Smooth muscle cell (in vitro differentiated cells): ENCODE measurements at regions not wholly inside any gene's neighbourhood (a gene's known extent, or its start where the extent isn't known, plus 50 kb on each side); places are given as distances from the start of the nearest gene placed in this dataset.

ENCODE experiments used
- DNase-seq: peaks from one replicate; lab custom pipeline; 2025; ENCODE audit not compliant: unreplicated experiment; lab: John Stamatoyannopoulos, UW
- H2AFZ ChIP-seq: fragments of 200-600 bp; sonication (generic); 2 replicates; pipeline ENCODE4 v1.6.0; 2016; ENCODE audit warnings: antibody characterized with exemption, low read depth, mild to moderate bottlenecking
- H3F3A ChIP-seq: fragments of 200-600 bp; sonication (generic); 2 replicates; pipeline ENCODE4 v1.6.0; 2017; ENCODE audit warnings: antibody characterized with exemption, low read depth
- H3K27ac ChIP-seq: fragments of 200-600 bp; sonication (generic); 2 replicates; pipeline ENCODE4 v1.5.1; 2016; ENCODE audit warnings: low read depth, mild to moderate bottlenecking
- H3K27me3 ChIP-seq: fragments of 200-600 bp; sonication (generic); 2 replicates; pipeline ENCODE4 v1.6.1; 2016; ENCODE audit warnings: low read depth, mild to moderate bottlenecking
- H3K36me3 ChIP-seq: fragments of 200-600 bp; sonication (generic); 2 replicates; pipeline ENCODE4 v1.5.1; 2016; ENCODE audit warnings: low read depth
- H3K4me1 ChIP-seq: fragments of 200-600 bp; sonication (generic); 2 replicates; pipeline ENCODE4 v1.5.1; 2016; ENCODE audit warnings: low read depth
- H3K4me2 ChIP-seq: fragments of 200-600 bp; sonication (generic); 2 replicates; pipeline ENCODE4 v1.6.0; 2016; ENCODE audit warnings: mild to moderate bottlenecking
- H3K4me3 ChIP-seq: fragments of 200-600 bp; sonication (generic); 2 replicates; pipeline ENCODE4 v1.5.1; 2016; ENCODE audit warnings: mild to moderate bottlenecking
- H3K79me2 ChIP-seq: fragments of 200-600 bp; sonication (generic); 2 replicates; pipeline ENCODE4 v1.6.0; 2016; ENCODE audit warnings: low read depth, mild to moderate bottlenecking
- H3K9ac ChIP-seq: fragments of 200-600 bp; sonication (generic); 2 replicates; pipeline ENCODE4 v1.6.0; 2016; ENCODE audit warnings: low read depth
- H3K9me3 ChIP-seq: fragments of 200-600 bp; sonication (generic); replicated peaks from 2 replicates; pipeline ENCODE4 v1.5.1; 2016; ENCODE audit warnings: low read depth
- H4K20me1 ChIP-seq: fragments of 200-600 bp; sonication (generic); 2 replicates; pipeline ENCODE4 v1.6.0; 2016; ENCODE audit warnings: low read depth
- CTCF ChIP-seq: fragments of 200-600 bp; sonication (generic); IDR thresholded peaks from 2 replicates; pipeline ENCODE4 v1.5.1; 2017; ENCODE audit warnings: borderline replicate concordance, mild to moderate bottlenecking, antibody characterized with exemption; ENCODE audit not compliant: insufficient read depth, poor library complexity, severe bottlenecking
- WGBS: methylation state at CpG from one replicate; pipeline ENCODE4 v1.1.7; 2016; ENCODE audit warnings: low lambda C conversion rate; 5-methylcytosine and 5-hydroxymethylcytosine counted together

- WGBS = 83% methylated on average over 2 of the region's 2 CpGs
- Histone ChIP-seq H3K27ac (no peak overlapping the region), H3K9me3 (no peaks in the 10 kb centered on the region), H3K79me2 (no peaks in the 10 kb centered on the region), H3K4me3 (no peak overlapping the region), H3K9ac (no peak overlapping the region), H3K4me2 (no peak overlapping the region), H3F3A (no peaks in the 10 kb centered on the region), H2AFZ (no peak overlapping the region), H3K4me1 (no peaks in the 10 kb centered on the region), H4K20me1 (no peaks in the 10 kb centered on the region), H3K36me3 (no peaks in the 10 kb centered on the region), H3K27me3 (peaks cover 35% of the 10 kb centered on the region)
- TF ChIP-seq CTCF = no peak
- no peak for DNase-seq
Measured at GRCh38 chr18:26667046-26667445, 118.7 kb upstream of the KCTD1 start.

DNA sequence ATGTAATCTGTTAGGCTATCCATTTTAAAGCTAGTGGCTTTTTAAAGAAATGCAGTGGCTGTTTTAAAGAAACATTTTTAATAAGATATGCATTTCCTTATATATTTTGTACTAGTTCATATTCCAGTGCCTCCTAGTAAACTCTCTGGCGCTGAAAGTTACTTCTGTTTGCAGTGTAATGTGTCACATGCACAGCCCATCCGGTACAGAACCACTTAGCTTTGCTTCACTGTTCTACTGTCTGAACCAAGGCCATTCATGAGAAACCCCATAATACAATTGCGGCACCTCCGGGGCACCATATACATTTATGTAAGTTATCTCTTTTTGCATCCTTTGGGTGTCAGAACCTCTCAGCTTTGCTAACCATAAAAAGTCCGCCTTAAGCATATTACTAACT lies 114.6 kb upstream of the KCTD1 start:
- H3K4me1 ChIP-seq = peaks cover 2% of the 10 kb centered on the region
- H3F3A ChIP-seq = peaks cover 6% of the 10 kb centered on the region
- H4K20me1 ChIP-seq = no peaks in the 10 kb centered on the region
- 91% methylated on average over 5 of the region's 5 CpGs for WGBS
- no peak overlapping the region for H3K9ac ChIP-seq
- no peaks in the 10 kb centered on the region for H3K9me3 ChIP-seq
- no peaks in the 10 kb centered on the region for H3K79me2 ChIP-seq
- TF ChIP-seq CTCF = no peak
- H3K4me2 ChIP-seq = no peak overlapping the region
- no peak overlapping the region for H2AFZ ChIP-seq
- H3K4me3 ChIP-seq = no peak overlapping the region
- no peaks in the 10 kb centered on the region for H3K36me3 ChIP-seq
- no peak for DNase-seq
- H3K27me3 ChIP-seq = peaks cover 56% of the 10 kb centered on the region
- no peak overlapping the region for H3K27ac ChIP-seq

DNA sequence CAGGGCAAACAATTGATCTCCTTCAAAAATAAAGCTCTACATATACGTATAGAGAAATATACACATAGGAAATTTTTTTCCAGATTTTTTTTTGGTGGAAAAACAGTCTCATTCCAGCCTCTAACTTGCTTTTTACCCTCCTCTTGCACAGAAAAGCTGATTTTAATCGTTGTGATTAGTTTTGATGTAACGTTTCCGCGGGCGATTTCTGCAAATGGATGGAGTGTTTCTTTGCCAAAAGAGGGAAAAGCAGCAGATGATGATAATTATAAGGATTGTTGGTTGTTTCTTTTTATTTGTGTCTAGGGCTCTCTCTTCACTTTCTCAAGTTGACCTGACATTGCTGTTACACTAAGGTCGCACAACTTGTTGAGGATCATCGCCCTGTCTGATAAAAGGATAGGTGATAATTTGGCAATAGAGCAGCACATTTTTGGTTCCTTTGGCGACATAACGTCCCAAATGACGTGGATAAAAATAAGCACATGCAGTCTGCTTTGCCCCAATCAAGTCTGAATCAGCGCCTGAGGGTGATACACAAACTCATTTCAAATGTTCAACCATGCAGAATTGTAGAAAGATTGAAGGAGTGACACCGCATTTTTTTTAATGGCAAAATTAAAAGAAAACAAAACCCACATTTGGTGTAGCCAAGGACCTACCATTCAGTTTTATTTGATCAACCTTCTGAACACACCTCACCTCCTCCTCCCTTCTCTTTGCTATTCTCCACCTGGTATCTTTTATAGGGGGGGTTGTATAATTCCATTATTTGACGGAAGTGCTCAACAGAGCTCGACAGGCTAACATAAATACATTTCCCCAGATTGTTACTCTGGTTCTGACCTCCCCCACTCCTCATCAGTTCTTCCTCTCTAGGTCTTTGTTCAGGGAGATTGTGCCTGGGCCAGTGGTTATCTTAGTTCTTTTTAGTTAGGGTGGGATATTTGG lies 109.6 kb upstream of the KCTD1 start:
- no peaks in the 10 kb centered on the region for H3K36me3 ChIP-seq
- H3K27ac ChIP-seq = no peak overlapping the region
- TF ChIP-seq CTCF = no peak
- H3K27me3 ChIP-seq = peaks cover 66% of the 10 kb centered on the region
- 30% methylated on average over 15 of the region's 15 CpGs for WGBS
- no peak for DNase-seq
- no peaks in the 10 kb centered on the region for H3K79me2 ChIP-seq
- H3F3A ChIP-seq = peaks cover 28% of the 10 kb centered on the region
- H2AFZ ChIP-seq = peak overlapping the region; percentile 97
- no peak overlapping the region for H3K9ac ChIP-seq
- peaks cover 13% of the 10 kb centered on the region for H3K4me1 ChIP-seq
- no peaks in the 10 kb centered on the region for H3K9me3 ChIP-seq
- no peaks in the 10 kb centered on the region for H4K20me1 ChIP-seq
- H3K4me2 ChIP-seq = peak overlapping the region; percentile 95
- H3K4me3 ChIP-seq = peak overlapping the region; percentile 72
